Neural cell (in vitro differentiated cells): ENCODE measurements at regions not wholly inside any gene's neighbourhood (a gene's known extent, or its start where the extent isn't known, plus 50 kb on each side); places are given as distances from the start of the nearest gene placed in this dataset.

Source experiments
- CTCF ChIP-seq: fragments of 450-650 bp; IDR thresholded peaks from 2 replicates; pipeline ENCODE4 v1.5.1; 2014; ENCODE audit warnings: antibody characterized with exemption, mild to moderate bottlenecking, moderate library complexity; ENCODE audit not compliant: poor library complexity, severe bottlenecking
- POLR2AphosphoS5 ChIP-seq: IDR thresholded peaks from 2 replicates; pipeline ENCODE4 v1.6.1; 2012
- REST ChIP-seq: IDR thresholded peaks from 2 replicates; pipeline ENCODE4 v1.6.1; 2012; ENCODE audit warnings: borderline replicate concordance
- SMC3 ChIP-seq: fragments of 450-650 bp; conservative IDR thresholded peaks from 2 replicates; pipeline ENCODE4 v1.6.1; 2014; ENCODE audit warnings: antibody characterized with exemption, mild to moderate bottlenecking, moderate library complexity; ENCODE audit not compliant: poor library complexity

GRCh38 chr7:121557034-121557892 lies 161.2 kb upstream of the FAM3C start:
- TF ChIP-seq REST (no peak), CTCF (no peak), SMC3 (no peak), POLR2AphosphoS5 (no peak)
